ENCODE measurements at regions not wholly inside any gene's neighbourhood (a gene's known extent, or its start where the extent isn't known, plus 50 kb on each side); places are given as distances from the start of the nearest gene placed in this dataset.
A peak's percentile ranks its signal among the peaks of the same experiment; 100 is the strongest.
"Not testable (repeated sequence)": the region's sequence is repeated elsewhere in the genome, so short reads cannot be mapped to it uniquely, and the experiment has no call there.

DNA sequence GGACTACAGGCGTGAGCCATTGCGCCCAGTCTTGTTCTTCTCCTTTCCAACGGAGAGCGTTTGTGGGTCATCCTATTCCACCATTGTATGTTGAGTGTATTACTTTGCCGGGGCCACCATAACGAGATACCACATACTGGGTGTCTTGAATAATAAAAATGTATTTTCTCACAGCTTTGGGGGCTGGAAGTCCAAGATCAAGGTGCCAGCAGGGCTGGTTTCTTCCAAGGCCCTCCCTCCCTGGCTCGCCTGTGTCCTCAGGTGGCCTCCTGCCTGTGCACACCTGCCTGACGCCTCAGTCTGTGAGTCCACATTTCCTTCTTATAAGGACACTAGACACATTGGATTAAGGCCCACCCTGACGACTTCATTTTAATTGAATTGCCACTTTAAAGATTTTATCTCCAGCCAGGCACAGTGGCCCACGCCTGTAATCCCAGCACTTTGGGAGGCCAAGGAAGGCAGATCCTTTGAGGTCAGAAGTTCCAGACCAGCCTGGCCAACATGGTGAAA lies 175.1 kb downstream of the C9orf50 start:
- Mint-ChIP-seq H3K9me3 (peaks cover 0 to 4% of the 10 kb centered on the region in 2 donors), H3K27ac (no peak overlapping the region)
- no peak for ATAC-seq

DNA sequence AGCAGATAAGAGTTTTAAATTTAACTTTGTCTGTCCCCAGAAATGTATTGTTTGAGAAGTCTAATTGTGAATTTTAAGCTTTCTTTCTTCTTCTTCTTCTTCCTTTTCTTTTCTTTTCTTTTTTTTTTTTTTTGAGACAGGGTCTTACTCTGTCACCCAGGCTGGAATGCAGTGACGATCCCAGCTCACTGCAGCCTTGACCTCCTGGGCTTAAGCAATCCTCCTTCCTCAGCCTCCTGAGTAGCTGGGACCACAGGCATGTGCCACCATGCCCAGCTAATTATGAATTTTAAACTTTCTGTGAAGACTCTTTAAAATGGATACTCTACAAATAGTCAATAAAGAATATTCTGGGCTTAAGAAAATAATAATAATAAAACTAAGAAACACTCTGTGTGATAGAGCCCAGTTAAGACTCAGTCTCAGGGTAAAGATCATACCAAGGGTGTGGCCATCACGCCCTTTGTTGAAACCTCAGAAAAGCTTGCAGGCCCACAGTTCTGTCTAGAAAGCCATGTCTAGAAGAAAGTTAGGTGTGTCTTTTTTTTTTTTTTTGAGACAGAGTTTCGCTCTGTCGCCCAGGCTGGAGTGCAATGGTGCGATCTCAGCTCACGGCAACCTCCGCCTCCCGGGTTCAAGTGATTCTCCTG lies 177.3 kb downstream of the C9orf50 start:
- H3K27ac Mint-ChIP-seq; H3K36me3 Mint-ChIP-seq; DNase-seq (ENCODE audit: low spot score in 2 of 2); ATAC-seq; H3K9me3 Mint-ChIP-seq: not testable (repeated sequence)

More for the DNA sequence above, 175.1 kb downstream of the C9orf50 start:
- H3K36me3 Mint-ChIP-seq, result no peaks in the 10 kb centered on the region
- no peak for DNase-seq (ENCODE audit: low spot score in 2 of 2)

DNA sequence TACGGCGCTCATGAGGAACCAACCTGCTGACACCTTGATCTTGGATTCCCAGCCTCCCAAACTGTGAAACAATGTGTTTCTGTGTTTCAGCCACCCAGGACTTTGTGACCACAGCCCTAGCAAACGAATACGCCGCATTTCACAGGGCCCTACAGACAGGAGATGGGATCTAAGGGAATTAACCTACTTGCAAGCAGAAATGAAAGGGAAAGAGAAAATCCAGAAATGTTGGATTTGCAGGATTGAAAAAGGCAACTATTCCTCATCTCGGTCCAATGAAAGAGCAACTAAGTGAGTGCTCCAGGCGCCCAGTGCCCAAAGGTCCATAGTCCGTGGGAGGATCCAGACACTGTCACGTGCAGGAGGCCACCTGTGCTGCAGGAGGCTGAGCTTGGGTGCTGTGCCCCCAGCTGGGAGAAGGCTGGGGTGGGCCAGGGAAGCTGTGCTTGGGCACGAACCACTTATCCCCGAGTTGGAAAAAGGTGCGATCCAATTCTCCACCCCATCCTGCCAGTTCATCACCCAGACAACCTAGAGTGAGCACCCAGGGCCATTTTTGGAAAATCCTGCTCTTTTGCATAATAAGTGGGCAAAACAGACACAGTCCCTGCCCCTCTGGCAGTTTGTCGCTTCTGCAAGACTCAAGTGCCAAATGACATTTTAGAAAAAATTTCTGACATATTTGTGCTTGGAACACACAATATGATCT lies 177.9 kb downstream of the C9orf50 start:
- peaks cover 0 to 4% of the 10 kb centered on the region in 2 donors for H3K9me3 Mint-ChIP-seq
- no peak for ATAC-seq
- no peak for DNase-seq (ENCODE audit: low spot score in 2 of 2)
- H3K36me3 Mint-ChIP-seq, result no peaks in the 10 kb centered on the region
- H3K27ac Mint-ChIP-seq, result no peak overlapping the region

DNA sequence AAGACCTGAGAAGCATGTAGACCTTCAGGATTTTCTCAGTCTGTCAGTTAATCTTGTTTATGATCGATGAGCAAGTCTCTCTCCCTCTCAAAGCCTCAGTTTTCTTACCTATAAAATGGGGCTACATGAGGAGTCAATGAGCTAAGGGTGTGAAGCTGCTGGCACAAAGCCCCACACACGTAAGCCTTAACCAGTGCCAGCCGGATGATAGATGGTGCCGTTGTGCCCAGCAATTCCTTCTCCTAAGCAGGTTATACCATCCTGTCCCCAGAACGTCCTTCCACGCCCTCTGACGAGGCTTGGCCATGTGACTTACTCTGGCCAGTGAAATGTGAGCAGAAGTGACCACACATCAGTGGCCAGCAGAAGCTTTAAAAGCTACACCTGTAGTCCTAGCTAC lies 179.0 kb downstream of the C9orf50 start:
- ATAC-seq (no peak), DNase-seq (ENCODE audit: low spot score in 2 of 2) (no peak)
- Mint-ChIP-seq H3K9me3 (peaks cover 0 to 4% of the 10 kb centered on the region in 2 donors), H3K36me3 (no peaks in the 10 kb centered on the region), H3K27ac (no peak overlapping the region)

DNA sequence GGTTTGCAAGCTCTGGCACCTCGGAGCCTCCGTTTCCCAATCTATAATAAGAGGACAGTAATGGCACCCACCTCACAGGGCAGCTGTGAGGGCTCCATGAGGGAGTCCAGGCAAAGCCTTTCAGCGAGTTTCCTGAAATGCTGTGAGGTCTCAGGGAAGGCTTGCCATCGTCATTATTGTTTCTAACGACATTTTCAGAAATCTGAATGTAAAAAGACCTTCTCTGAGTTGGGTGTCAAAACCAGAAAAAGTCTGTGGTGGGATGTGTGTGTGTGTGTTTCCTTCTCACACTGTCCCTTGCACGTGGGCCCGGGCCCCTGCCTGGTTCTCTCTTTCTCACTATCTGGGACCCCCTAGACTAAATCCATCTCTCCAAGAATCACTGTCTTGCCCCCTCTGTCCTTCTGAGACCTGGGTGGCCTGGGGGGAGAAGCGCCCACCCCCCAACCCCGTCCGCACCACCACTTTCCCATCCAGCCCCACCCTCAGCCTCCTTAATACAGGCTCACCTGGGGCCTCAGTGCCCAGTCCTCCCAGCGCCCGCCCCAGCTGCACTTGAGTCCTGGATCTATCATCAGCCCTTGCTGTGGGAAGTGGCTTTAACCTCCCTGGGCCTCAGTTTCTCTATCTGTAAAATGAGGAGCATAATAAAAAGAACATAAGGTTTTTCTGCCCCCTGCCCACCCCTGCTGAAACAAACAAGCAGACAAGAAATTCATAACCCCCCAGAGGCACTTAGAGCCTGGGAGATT lies 180.3 kb downstream of the C9orf50 start:
- ATAC-seq (no peak), DNase-seq (ENCODE audit: low spot score in 2 of 2) (no peak)
- Mint-ChIP-seq H3K36me3 (no peaks in the 10 kb centered on the region), H3K9me3 (peaks cover 0 to 4% of the 10 kb centered on the region in 2 donors), H3K27ac (no peak overlapping the region)

DNA sequence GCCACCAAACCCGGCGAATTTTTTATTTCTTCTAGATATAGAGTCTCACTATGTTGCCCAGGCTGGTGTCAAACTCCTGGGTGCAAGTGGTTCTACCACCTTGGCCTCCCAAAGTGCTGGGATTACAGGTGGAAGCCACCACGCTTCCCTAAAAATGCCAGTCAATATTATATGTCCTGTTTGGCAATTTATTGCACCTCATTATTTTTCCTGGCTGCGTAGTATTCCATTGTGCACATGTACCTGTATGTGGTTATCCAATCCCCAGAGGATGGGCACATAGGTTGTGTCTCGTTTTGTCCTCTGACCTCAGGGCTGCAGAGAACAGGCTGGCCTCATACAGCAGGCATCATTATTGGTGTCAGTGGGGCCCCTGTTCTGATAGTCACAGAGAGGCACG lies 181.7 kb downstream of the C9orf50 start:
- DNase-seq (ENCODE audit: low spot score in 2 of 2) (no peak), ATAC-seq (no peak)
- Mint-ChIP-seq H3K27ac (no peak overlapping the region), H3K9me3 (no peaks in the 10 kb centered on the region), H3K36me3 (no peaks in the 10 kb centered on the region)

DNA sequence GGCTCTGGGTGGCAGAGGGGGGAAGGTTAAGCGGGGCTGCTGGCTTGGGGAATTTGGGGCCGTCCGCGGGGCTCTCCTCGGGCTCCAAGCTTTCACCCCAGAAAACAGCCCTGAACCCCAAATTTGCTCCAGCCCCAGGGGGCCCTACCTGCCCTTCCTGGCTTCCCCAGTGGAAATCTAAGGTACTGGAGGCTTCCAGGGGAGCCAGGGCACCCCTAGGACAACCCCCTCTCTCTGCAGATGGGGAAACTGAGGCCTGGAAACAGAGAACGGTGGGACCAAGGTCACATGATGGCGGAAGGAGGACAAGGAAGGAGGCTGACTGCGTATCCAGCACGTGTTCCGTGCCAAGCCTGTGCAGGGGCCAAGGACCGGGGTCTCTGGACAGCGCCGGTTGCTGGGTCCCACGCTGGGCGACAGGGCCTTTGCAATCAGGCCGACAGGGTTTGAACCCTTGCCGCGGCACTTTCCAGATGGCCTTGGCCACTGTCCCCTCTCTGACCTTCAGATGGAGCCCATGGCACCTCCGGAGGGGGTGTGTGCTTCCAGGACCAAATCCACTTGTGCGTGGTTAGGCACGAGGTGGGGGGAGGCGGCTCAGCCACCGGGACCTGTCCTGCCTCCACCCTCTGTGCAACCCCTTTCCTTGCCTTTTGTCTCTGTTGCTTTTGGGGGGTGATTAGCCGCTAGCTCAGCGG lies 183.1 kb downstream of the C9orf50 start:
- ATAC-seq, result peak; percentile 14 to 24
- H3K36me3 Mint-ChIP-seq, result no peaks in the 10 kb centered on the region

DNA sequence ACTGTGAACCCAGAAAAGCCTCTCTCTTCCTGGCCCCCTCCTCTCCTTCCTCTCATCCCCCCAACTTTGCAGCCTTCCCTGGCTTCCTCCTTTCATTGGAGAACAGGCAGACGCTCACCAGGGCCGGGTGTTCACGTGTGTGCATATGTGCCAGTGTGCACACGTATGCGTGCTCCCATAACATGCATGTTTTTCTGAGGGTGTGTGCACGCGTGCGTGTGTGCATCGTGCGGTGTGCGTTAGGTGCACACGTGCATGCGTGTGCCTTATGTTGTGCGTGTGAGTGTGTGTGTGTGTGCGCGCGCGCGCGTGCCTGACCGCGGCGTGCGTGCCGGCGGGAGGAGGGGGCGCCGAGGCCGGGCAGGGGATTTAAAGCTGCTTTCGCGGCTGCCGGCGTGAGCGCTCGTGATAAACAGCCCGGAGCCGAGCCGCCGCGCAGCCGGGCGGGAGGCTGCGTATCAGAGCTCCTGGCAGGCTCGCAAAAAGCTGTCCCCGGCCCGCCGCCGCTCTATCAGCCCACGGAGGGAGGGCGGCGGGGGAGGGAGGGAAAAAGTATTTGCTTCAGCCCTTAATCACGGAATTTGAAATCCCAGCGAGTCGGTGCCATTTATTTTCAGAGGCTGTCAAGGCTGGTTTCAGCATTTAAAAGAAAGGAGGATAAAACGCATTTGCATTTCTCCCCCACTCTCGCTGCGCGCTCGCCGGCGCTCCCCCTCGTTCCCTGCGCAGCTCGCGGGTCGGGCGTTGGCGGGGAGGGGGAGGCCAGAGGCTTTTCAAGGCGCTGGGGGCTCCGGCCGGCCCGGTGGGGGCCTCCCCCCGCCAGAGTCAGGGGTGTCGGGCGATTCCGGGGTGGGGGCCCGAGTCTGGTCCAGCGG lies 183.9 kb downstream of the C9orf50 start:
- Mint-ChIP-seq H3K36me3 (no peaks in the 10 kb centered on the region), H3K9me3 (no peaks in the 10 kb centered on the region), H3K27ac (no peak overlapping the region)
- DNase-seq (ENCODE audit: low spot score in 2 of 2) (peak in 1 of 2 donors; percentile 27), ATAC-seq (peak; percentile 59 to 66)

More for the DNA sequence above, 183.1 kb downstream of the C9orf50 start:
- no peak for DNase-seq (ENCODE audit: low spot score in 2 of 2)
- Mint-ChIP-seq H3K9me3 (no peaks in the 10 kb centered on the region), H3K27ac (no peak overlapping the region)

DNA sequence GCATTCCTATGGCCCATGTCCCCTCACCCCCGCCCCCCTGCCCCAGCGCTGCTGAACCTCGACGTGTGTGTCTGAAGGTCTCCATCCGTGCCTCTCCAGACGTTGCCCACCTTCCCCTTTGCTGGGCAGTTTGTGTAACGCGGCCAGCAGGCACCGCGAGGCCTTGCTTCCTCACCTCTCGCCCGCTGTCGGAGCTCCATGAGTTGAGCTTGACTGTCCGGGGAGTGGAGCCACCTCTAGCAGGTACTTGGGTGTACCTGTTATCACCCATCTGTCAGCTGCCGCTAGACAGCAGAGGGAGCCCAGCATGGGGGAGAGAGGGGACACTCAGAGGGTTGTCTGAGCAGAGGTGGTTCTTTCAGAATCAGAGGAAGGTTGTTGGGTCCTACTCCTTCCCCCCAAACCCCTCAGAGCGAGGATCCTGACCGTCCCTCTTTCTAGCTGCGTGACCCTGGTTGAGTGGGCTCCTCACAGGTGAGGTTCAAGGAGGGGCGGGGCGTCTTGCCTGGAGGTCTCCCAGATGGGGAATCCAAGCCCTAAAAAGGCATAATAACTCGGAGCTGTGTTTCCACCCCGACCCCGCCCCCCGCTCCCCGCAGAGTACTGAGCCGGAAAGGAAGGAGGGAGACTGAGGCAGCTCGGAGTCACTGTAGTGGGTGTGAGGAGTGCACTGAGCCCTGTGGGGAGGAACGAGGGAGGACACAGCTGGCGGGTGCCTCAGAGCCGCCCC lies 184.7 kb downstream of the C9orf50 start:
- Mint-ChIP-seq H3K27ac (no peak overlapping the region), H3K9me3 (no peaks in the 10 kb centered on the region), H3K36me3 (no peaks in the 10 kb centered on the region)
- ATAC-seq (peak in 1 of 2 donors; percentile 6), DNase-seq (ENCODE audit: low spot score in 2 of 2) (no peak)

DNA sequence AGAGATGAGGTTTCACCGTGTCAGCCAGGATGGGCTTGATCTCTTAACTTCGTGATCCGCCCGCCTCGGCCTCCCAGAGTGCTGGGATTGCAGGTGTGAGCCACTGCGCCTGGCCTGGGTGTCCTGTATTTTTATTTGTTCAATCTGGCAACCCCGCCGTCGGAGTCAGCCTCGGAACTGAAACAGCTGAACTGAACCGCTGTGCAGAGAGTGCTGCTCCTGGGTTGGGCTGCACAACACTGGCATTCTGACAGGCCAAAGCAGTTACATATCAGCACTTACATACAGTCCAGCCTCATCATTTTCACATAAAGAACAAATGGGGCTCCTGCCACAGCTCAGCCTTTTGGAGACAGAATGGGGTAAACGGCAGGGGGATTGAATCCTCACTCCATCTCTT lies 185.6 kb downstream of the C9orf50 start:
- H3K9me3 Mint-ChIP-seq, result no peaks in the 10 kb centered on the region
- no peaks in the 10 kb centered on the region for H3K36me3 Mint-ChIP-seq
- ATAC-seq (no peak), DNase-seq (ENCODE audit: low spot score in 2 of 2) (no peak)
- H3K27ac Mint-ChIP-seq, result no peak overlapping the region

DNA sequence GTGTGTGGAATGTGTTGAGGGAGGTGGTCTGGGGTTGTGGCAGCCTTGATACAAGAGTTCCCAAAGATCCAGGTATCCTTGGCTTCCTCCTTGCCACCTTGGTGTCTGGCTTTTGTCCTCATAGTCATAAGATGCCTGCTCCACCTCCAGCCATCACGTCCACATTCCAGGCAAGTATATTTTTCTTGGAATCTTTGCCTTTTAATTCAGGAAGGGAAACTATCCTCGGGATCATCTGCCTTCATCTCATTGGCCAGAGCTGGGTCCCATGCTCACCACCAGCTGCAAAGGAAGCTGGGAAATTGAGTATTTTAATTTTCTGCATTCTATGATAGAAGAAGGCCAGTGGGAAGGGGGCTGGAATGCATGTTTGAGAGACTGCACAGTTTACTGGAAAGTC lies 186.7 kb downstream of the C9orf50 start:
- ATAC-seq, result no peak
- Mint-ChIP-seq H3K36me3 (no peaks in the 10 kb centered on the region), H3K9me3 (no peaks in the 10 kb centered on the region), H3K27ac (no peak overlapping the region)
- no peak for DNase-seq (ENCODE audit: low spot score in 2 of 2)

DNA sequence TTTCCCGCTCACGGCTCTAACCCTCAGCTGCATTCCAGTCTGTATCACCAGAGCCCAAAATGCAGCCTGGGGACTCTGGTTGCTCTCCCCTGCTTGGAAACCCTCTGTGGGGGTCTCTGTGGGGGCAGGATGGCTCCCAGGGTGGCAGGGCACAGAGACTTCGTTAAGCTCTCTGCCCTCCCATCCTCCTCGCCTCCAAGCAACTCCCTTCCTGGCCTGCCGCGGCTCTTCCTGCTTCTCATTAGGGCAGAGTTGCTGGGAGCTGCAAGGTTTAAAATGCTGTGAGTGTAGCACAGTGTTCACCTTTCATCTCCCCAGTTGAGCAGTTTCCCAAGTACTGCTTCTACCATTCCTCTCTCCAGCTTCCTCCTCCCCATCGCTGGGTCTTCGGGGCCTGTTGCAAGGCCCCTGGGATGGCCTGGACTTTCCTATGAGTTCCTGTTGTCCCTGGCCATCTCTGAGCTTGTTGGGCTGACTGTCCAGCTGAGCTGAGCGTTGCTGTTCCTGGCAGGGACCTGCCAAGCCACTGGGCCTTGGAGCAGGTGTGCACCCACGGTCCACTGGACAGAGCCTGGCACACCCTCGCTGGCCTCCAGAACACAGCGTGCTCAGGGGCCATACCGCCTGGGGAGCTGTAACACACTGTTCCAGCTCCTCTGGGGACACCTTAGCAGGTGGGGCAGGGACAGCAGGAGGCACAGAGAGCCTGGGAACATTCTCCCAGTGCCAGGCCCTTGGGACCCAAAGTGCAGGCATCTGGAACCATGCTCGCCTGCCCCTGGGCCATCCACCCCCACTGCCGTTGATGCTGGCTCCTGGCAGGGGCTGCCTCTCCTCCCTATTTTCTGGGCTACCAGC lies 188.4 kb downstream of the C9orf50 start:
- Mint-ChIP-seq H3K36me3 (no peaks in the 10 kb centered on the region), H3K27ac (no peak overlapping the region), H3K9me3 (no peaks in the 10 kb centered on the region)
- DNase-seq (ENCODE audit: low spot score in 2 of 2) (no peak), ATAC-seq (no peak)

DNA sequence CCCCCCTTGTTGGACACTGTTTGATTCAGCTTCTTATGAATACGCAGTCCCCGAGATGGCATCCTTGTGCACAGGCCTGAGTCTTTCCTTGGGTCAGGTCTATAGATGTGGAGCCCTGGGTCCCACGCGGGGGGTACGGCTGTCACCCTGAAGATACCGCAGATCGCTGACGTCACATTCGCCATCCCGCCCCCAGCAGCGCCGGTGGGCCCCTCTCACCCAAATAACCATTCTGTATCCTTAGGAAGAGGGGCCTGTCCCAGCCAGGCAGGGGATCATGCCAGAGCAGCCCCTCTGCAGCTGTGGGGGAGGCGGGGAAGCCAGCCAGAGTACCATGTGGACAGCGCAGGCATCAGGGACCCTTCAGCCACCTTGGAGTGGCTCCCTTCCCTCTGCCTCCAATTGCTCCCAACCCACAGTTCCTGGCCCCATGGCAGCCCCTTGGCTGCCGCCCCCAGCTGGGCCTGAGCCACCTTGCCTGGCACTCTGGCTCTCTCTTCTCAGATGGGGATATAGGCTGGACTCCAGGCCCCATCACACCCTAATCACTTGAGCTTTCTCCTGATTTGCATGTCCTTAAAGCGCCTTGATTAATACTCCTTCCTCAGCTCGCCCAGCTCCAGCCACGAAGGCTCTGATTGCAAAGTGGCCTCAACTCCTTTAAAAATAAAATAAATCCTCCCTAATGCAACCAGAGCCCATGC lies 189.8 kb downstream of the C9orf50 start:
- Mint-ChIP-seq H3K9me3 (no peaks in the 10 kb centered on the region), H3K27ac (no peak overlapping the region), H3K36me3 (no peaks in the 10 kb centered on the region)
- ATAC-seq (no peak), DNase-seq (ENCODE audit: low spot score in 2 of 2) (no peak)

Measured in activated naive CD4-positive, alpha-beta T cell treated with anti-CD3 and anti-CD28 coated beads, Interleukin-2, amount 50 U/mL, for 72 hours (primary cell).